ENCODE measurements at regions not wholly inside any gene's neighbourhood (a gene's known extent, or its start where the extent isn't known, plus 50 kb on each side); places are given as distances from the start of the nearest gene placed in this dataset.

GRCh38 chr14:95453713-95453980 is 62.8 kb downstream of the SYNE3 start:
- CTCF ChIA-PET, result interaction anchor here (0.8 to 22.2 kb wide), 5 partner anchors 10 to 106 kb away, joined by 3 to 525 read pairs (median 8); partner anchors contain the start of gene SYNE3
- no peaks in the 10 kb centered on the region for H3K27me3 ChIP-seq (replicated peaks in 1 of 2; ENCODE audit: control insufficient read depth in 2 of 2, insufficient read depth in 2 of 2, low read length in 1 of 2)
- no peak overlapping the region for H2AFZ ChIP-seq (ENCODE audit: control insufficient read depth, low read depth, low read length)
- H3K9me3 ChIP-seq (replicated peaks; ENCODE audit: control insufficient read depth, insufficient read depth, low read length), result no peaks in the 10 kb centered on the region
- FAIRE-seq (no peak), DNase-seq (ENCODE audit: low read depth, low spot score) (no peak), ATAC-seq (no peak)
- POLR2A ChIA-PET, result interaction anchor here (1.7 kb wide), 1 partner anchor 66 kb away, joined by 4 read pairs; no protein-coding TSS in a partner anchor
- H3K4me1 ChIP-seq (ENCODE audit: control insufficient read depth, insufficient read depth, low read length), result no peaks in the 10 kb centered on the region
- RAD21 ChIA-PET (ENCODE audit: unreplicated experiment), result interaction anchor here (1.8 kb wide), 1 partner anchor 9 kb away, joined by 10 read pairs; no protein-coding TSS in a partner anchor
- intact Hi-C loops (cut with micrococcal nuclease; ENCODE audit: unreplicated experiment), result no loop called here
- H3K79me2 ChIP-seq (ENCODE audit: control insufficient read depth, insufficient read depth, low read length), result no peaks in the 10 kb centered on the region
- TF ChIP-seq SMARCA5 (IDR thresholded peaks at IDR 0.05) (no peak), CBFB (IDR thresholded peaks at IDR 0.05; ENCODE audit: low read depth) (no peak), ZNF274 (IDR thresholded peaks at IDR 0.05; ENCODE audit: insufficient read depth, insufficient read length) (no peak), CUX1 (IDR thresholded peaks at IDR 0.05; ENCODE audit: insufficient replicate concordance, low read depth, low read length) (no peak), TBL1XR1 (IDR thresholded peaks at IDR 0.05; ENCODE audit: low read depth, low read length) (no peak)
- TF ChIP-seq, protein P1, sequence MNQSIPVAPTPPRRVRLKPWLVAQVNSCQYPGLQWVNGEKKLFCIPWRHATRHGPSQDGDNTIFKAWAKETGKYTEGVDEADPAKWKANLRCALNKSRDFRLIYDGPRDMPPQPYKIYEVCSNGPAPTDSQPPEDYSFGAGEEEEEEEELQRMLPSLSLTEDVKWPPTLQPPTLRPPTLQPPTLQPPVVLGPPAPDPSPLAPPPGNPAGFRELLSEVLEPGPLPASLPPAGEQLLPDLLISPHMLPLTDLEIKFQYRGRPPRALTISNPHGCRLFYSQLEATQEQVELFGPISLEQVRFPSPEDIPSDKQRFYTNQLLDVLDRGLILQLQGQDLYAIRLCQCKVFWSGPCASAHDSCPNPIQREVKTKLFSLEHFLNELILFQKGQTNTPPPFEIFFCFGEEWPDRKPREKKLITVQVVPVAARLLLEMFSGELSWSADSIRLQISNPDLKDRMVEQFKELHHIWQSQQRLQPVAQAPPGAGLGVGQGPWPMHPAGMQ (IDR thresholded peaks at IDR 0.05; ENCODE audit: borderline replicate concordance), result no peak
- H3K9ac ChIP-seq (ENCODE audit: control insufficient read depth, insufficient read depth, low read length), result no peak overlapping the region
- H3K4me2 ChIP-seq (ENCODE audit: control insufficient read depth, insufficient read depth), result no peak overlapping the region
- H4K20me1 ChIP-seq (ENCODE audit: control insufficient read depth, insufficient read depth), result no peaks in the 10 kb centered on the region
- SMC1A ChIA-PET (ENCODE audit: uncharacterized antibody, unreplicated experiment), result interaction anchor here (0.9 to 2.9 kb wide), 8 partner anchors 10 to 104 kb away, joined by 3 to 17 read pairs (median 4); no protein-coding TSS in a partner anchor
- in situ Hi-C loops (cut with MboI), result no loop called here
- no TSS peak for BruUV-seq (replicated peaks)
- H3K36me3 ChIP-seq (ENCODE audit: control insufficient read depth in 2 of 2, insufficient read depth in 2 of 2, low read length in 1 of 2), result peaks cover 28 to 33% of the 10 kb centered on the region in 2 experiments
- H3K4me3 ChIP-seq, result no peak overlapping the region
- H3K27ac ChIP-seq (ENCODE audit: control insufficient read depth, insufficient read depth), result no peak overlapping the region
- WGBS (ENCODE audit: insufficient coverage, insufficient replicate concordance, low lambda C conversion rate, missing lambda C conversion rate), result 100% methylated on average over 1 of the region's 1 CpG

Data from GM12878 (cell line).